ENCODE measurements at regions not wholly inside any gene's neighbourhood (a gene's known extent, or its start where the extent isn't known, plus 50 kb on each side); places are given as distances from the start of the nearest gene placed in this dataset.

DNA sequence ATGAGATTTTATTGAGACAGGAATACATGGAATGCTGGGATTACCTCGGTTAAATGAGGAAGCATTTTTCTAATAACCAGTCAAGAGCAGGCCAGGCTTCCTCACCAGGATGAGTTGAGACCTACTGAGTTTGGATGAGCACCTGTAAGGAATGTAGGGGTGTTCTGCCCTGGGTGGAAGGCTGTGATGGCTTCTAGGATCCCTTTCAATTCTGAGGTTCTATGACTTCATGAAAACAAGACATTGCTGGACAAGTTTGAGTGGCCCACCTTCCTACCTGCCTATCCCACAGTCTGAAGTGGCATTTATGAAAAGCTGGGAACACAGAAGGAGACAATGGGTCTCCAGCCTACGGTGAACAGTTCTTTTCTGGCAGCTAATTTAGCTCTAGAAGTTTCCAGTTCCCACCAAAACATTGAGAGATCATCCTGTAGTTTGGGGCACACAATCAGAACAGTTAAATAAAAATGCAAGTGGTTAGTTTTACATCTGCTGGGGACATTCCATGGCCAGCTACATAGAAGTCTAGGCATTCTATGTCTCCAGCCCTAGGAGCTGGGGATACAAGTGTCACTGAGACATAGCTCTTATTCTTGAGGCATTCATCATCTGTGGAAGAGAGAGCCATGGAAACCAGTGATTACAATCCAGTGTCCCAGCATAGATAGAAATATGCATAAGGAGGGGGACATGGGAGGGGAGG, 51.3 kb upstream of the TSPAN2 start:
- CTCF ChIA-PET = interaction anchor here (1.0 to 1.2 kb wide), 2 partner anchors 326 to 455 kb away, joined by 4 read pairs; no protein-coding TSS in a partner anchor
- BruUV-seq (replicated peaks) = no TSS peak
- Histone ChIP-seq H3K4me3 (ENCODE audit: low read depth, low read length, poor library complexity, severe bottlenecking) (no peak overlapping the region), H3K36me3 (ENCODE audit: insufficient read depth, low read length, poor library complexity, severe bottlenecking) (no peaks in the 10 kb centered on the region), H3K9me3 (ENCODE audit: low read depth, low read length, poor library complexity, severe bottlenecking) (no peaks in the 10 kb centered on the region), H3K4me1 (ENCODE audit: insufficient read depth, low read length, poor library complexity, severe bottlenecking) (no peaks in the 10 kb centered on the region), H3K27ac (ENCODE audit: low read depth, low read length, poor library complexity, severe bottlenecking) (no peak overlapping the region), H3K27me3 (replicated peaks; ENCODE audit: insufficient read depth, low read depth, low read length, poor library complexity) (peaks cover 4% of the 10 kb centered on the region)
- POLR2A ChIA-PET (ENCODE audit: low non-redundant PET) = no interaction called here
- DNase-seq (ENCODE audit: low spot score) = no peak
- TF ChIP-seq EZH2 (IDR thresholded peaks at IDR 0.05; ENCODE audit: borderline replicate concordance, low read depth, low read length, poor library complexity, severe bottlenecking) (no peak), CTCF (conservative IDR thresholded peaks at IDR 0.05; ENCODE audit: low read depth, low read length) (no peak)
- intact Hi-C loops (cut with micrococcal nuclease; ENCODE audit: unreplicated experiment) = no loop called here

DNA sequence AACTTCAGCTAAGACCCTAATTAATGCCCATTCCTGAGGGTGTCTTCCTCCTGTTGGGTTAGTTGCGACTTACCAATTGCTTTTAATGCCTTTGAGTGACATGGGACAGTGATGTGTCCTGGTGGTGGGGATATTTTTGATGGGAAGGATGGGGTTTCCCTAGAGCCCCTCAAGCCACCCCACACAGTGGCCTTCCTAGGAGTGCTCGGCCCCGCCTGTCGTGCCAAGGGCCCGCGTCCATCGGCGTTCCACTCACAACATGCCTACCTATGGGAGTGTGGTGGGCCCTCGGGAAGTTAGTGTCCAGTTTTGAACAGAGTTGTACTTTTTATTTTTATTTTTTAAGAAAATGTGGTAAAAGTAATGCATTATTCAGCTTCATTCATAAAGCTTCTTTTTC, 50.1 kb upstream of the TSPAN2 start:
- DNase-seq (ENCODE audit: low spot score) = no peak
- no TSS peak for BruUV-seq (replicated peaks)
- ChIA-PET CTCF (interaction anchor here (0.7 to 4.2 kb wide), 5 partner anchors 11 to 625 kb away, joined by 3 to 42 read pairs (median 5); no protein-coding TSS in a partner anchor), POLR2A (ENCODE audit: low non-redundant PET) (no interaction called here)
- Histone ChIP-seq H3K4me3 (ENCODE audit: low read depth, low read length, poor library complexity, severe bottlenecking) (no peak overlapping the region), H3K27me3 (replicated peaks; ENCODE audit: insufficient read depth, low read depth, low read length, poor library complexity) (peaks cover 4% of the 10 kb centered on the region), H3K27ac (ENCODE audit: low read depth, low read length, poor library complexity, severe bottlenecking) (no peak overlapping the region), H3K9me3 (ENCODE audit: low read depth, low read length, poor library complexity, severe bottlenecking) (no peaks in the 10 kb centered on the region), H3K36me3 (ENCODE audit: insufficient read depth, low read length, poor library complexity, severe bottlenecking) (no peaks in the 10 kb centered on the region), H3K4me1 (ENCODE audit: insufficient read depth, low read length, poor library complexity, severe bottlenecking) (no peaks in the 10 kb centered on the region)
- TF ChIP-seq CTCF (conservative IDR thresholded peaks at IDR 0.05; ENCODE audit: low read depth, low read length) = no peak
- no peak for TF ChIP-seq EZH2 (IDR thresholded peaks at IDR 0.05; ENCODE audit: borderline replicate concordance, low read depth, low read length, poor library complexity, severe bottlenecking)
- intact Hi-C loops (cut with micrococcal nuclease; ENCODE audit: unreplicated experiment) = loop anchor here (1.0 kb wide), 3 partner anchors 330 to 456 kb away; no protein-coding TSS in a partner anchor
